ENCODE measurements at regions not wholly inside any gene's neighbourhood (a gene's known extent, or its start where the extent isn't known, plus 50 kb on each side); places are given as distances from the start of the nearest gene placed in this dataset.

DNA sequence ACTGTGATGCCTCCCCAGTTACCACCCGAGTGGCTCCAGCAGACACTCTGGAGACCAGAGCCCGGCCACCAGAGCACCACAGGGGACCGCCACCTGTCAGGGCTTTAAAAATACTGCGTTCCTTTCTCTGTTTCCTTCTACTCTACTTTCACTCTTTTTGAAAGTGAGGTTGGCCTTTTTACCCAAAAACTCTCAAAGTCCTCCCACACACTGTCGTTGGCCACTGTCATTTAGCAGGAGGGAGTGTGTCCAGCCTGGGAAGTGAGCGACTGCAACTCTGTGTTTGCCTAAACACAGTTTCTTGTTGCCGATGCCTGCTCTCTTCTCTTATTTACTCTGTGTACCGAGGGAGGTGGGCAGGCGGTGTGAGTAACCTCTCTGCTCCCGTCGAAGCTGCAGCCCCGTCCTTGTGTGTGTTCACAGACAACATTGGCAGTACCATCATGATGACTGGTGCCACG, 90.8 kb upstream of the CLDN5 start (continued):
- peak in 1 of 2 experiments; percentile 94; a peak in 2 of 4 replicates for TF ChIP-seq FOXA3 (CRISPR knock-in tag; conservative IDR thresholded peaks at IDR 0.05 in 1 of 2, IDR thresholded peaks at IDR 0.05 in 1 of 2)

GRCh38 chr22:19615867-19616581, 91.8 kb upstream of the CLDN5 start:
- H3K9me3 ChIP-seq (replicated peaks; ENCODE audit: control insufficient read depth, insufficient read depth, low read depth, low read length) = no peaks in the 10 kb centered on the region
- no peaks in the 10 kb centered on the region for H3K79me2 ChIP-seq (ENCODE audit: control insufficient read depth, insufficient read depth, low read length)
- POLR2A ChIA-PET = interaction anchor here (0.7 to 2.5 kb wide), 5 partner anchors 8 to 348 kb away, joined by 3 to 9 read pairs (median 7); no protein-coding TSS in a partner anchor
- DNase-seq (ENCODE audit: extremely low read depth in 1 of 4, low spot score in 3 of 4) = no peak
- no peak overlapping the region for H3K9ac ChIP-seq (ENCODE audit: insufficient read depth in 1 of 2, low read depth in 2 of 2, low read length in 2 of 2)
- no TSS peak for BruUV-seq (replicated peaks)
- intact Hi-C loops (cut with micrococcal nuclease) = no loop called here
- no peak overlapping the region for H3K27ac ChIP-seq (ENCODE audit: extremely low read depth, low read depth, low read length)
- peaks cover 78 to 90% of the 10 kb centered on the region in 2 experiments for H3K27me3 ChIP-seq (ENCODE audit: control insufficient read depth in 2 of 2, insufficient read depth in 2 of 2, low read length in 2 of 2)
- in situ Hi-C loops (cut with MboI) = no loop called here
- H3K4me2 ChIP-seq (ENCODE audit: insufficient read depth, low read length) = no peak overlapping the region
- peaks cover 17% of the 10 kb centered on the region for H4K20me1 ChIP-seq (replicated peaks; ENCODE audit: control insufficient read depth, insufficient read depth, low read length)
- H3K4me3 ChIP-seq = no peak overlapping the region
- H2AFZ ChIP-seq (ENCODE audit: low read depth, low read length) = no peak overlapping the region
- CTCF ChIA-PET (ENCODE audit: low intra/inter-chr PET ratio) = no interaction called here
- H3K4me1 ChIP-seq (replicated peaks in 1 of 2; ENCODE audit: control insufficient read depth in 2 of 2, insufficient read depth in 2 of 2, low read length in 2 of 2) = peaks cover 0 to 13% of the 10 kb centered on the region in 2 experiments; a peak in 3 of 5 replicates
- 13% methylated on average over 8 of the region's 9 CpGs for WGBS (ENCODE audit: insufficient coverage, low coverage, missing lambda C conversion rate)
- no peaks in the 10 kb centered on the region for H3K9me1 ChIP-seq (ENCODE audit: control insufficient read depth, insufficient read depth, low read length)
- H3K36me3 ChIP-seq (ENCODE audit: control insufficient read depth, insufficient read depth, low read length) = no peaks in the 10 kb centered on the region
- ATAC-seq = peak; percentile 56
- FAIRE-seq = no peak
- TF ChIP-seq REST (IDR thresholded peaks at IDR 0.05; ENCODE audit: borderline replicate concordance) (no peak), REST (CRISPR knock-in tag; IDR thresholded peaks at IDR 0.05; ENCODE audit: low read depth) (no peak), HNRNPH1 (optimal IDR thresholded peaks at IDR 0.05; ENCODE audit: low read depth, low read length) (no peak), U2AF1 (optimal IDR thresholded peaks at IDR 0.05; ENCODE audit: low read depth, low read length) (no peak), FOXK2 (conservative IDR thresholded peaks at IDR 0.05 in 1 of 2, IDR thresholded peaks at IDR 0.05 in 1 of 2; ENCODE audit: low read depth in 2 of 2) (no peak), ZNF316 (IDR thresholded peaks at IDR 0.05) (peak; percentile 92)
